Panc1 (cell line): ENCODE measurements at regions not wholly inside any gene's neighbourhood (a gene's known extent, or its start where the extent isn't known, plus 50 kb on each side); places are given as distances from the start of the nearest gene placed in this dataset.

Experiments
- ATAC-seq: fragments of 200-7000 bp; cut with Tn5 transposase; 2 replicates; pipeline ENCODE4 v1.9.1; 2020; ENCODE audit warnings: mild to moderate bottlenecking, moderate library complexity
- BruUV-seq: library from RNA; stranded (reverse); fragments of 400-500 nt; replicated peaks from 2 replicates; lab custom pipeline; 2021; lab: Mats Ljungman, UMichigan
- CTCF ChIA-PET: fragments of 300-600 bp; sonication (Branson Sonifier 250); formaldehyde crosslinking; loops from one replicate; lab custom pipeline; 2022; ENCODE audit warnings: antibody characterized with exemption; lab: Charles Lee
- POLR2A ChIA-PET: fragments of 300-600 bp; sonication (Branson Sonifier 250); formaldehyde crosslinking; loops from one replicate; lab custom pipeline; 2022; ENCODE audit warnings: antibody characterized with exemption; lab: Charles Lee
- DNase-seq: peaks from one replicate; pipeline ENCODE4 v3.0.0-alpha.2; 2010; ENCODE audit warnings: low read depth, low spot score
- H3K27ac ChIP-seq: 2 replicates; pipeline ENCODE4 v1.5.1; 2011; ENCODE audit warnings: mild to moderate bottlenecking, low read length, inconsistent platforms
- H3K27me3 ChIP-seq: fragments of 200-500 bp; sonication (Bioruptor generic); 2 replicates; pipeline ENCODE4 v1.6.0; 2014; ENCODE audit warnings: low read length, inconsistent platforms; ENCODE audit not compliant: control insufficient read depth, insufficient read depth
- H3K36me3 ChIP-seq: fragments of 200-500 bp; sonication (Bioruptor generic); 2 replicates; pipeline ENCODE4 v1.5.1; 2014; ENCODE audit warnings: inconsistent platforms, mild to moderate bottlenecking, low read length, moderate library complexity; ENCODE audit not compliant: control insufficient read depth, insufficient read depth
- H3K4me1 ChIP-seq: 2 replicates; pipeline ENCODE4 v1.5.1; 2011; ENCODE audit warnings: inconsistent platforms, mild to moderate bottlenecking, low read length, moderate library complexity; ENCODE audit not compliant: control insufficient read depth, insufficient read depth
- H3K4me3 ChIP-seq, 2 experiments: 2 replicates each; pipeline ENCODE4 v1.5.1; 2011 to 2012; ENCODE audit warnings: low read depth in 2 of 2, low read length in 2 of 2, mild to moderate bottlenecking in 2 of 2, inconsistent platforms in 1 of 2, moderate library complexity in 1 of 2
- H3K9me3 ChIP-seq: fragments of 200-500 bp; sonication (Bioruptor generic); 2 replicates; pipeline ENCODE4 v1.5.1; 2014; ENCODE audit warnings: low read depth, mild to moderate bottlenecking, inconsistent platforms, low read length, moderate library complexity; ENCODE audit not compliant: control insufficient read depth, insufficient read depth
- CTCF ChIP-seq: fragments of 450-650 bp; IDR thresholded peaks from 2 replicates; pipeline ENCODE4 v1.5.1; 2017; ENCODE audit warnings: mild to moderate bottlenecking
- POLR2AphosphoS5 ChIP-seq: IDR thresholded peaks from 2 replicates; pipeline ENCODE4 v1.6.1; 2012; ENCODE audit warnings: mild to moderate bottlenecking, low read depth, low read length, moderate library complexity
- REST ChIP-seq, 2 experiments: IDR thresholded peaks; 2 replicates each; pipeline ENCODE4 v1.6.1; 2011 to 2012; ENCODE audit warnings: low read depth in 2 of 2, control low read depth in 1 of 2, low read length in 1 of 2, mild to moderate bottlenecking in 1 of 2, moderate library complexity in 1 of 2; ENCODE audit not compliant: insufficient read depth in 1 of 2
- SIN3A ChIP-seq: IDR thresholded peaks from 2 replicates; pipeline ENCODE4 v1.6.1; 2012; ENCODE audit warnings: low read depth, mild to moderate bottlenecking, low read length, moderate library complexity, borderline replicate concordance; ENCODE audit not compliant: insufficient read depth
- TCF7L2 ChIP-seq: IDR thresholded peaks from 2 replicates; pipeline ENCODE4 v1.6.1; 2011; ENCODE audit warnings: mild to moderate bottlenecking, low read depth, low read length, inconsistent platforms
- in situ Hi-C: cut with HindIII; loops from 2 replicates; pipeline ENCODE4 v1.10.0; 2016; ENCODE audit warnings: low sequenced_read_pairs, low pct_unique_long_range_greater_than_20kb
- intact Hi-C: fragments of 100-400 bp; cut with micrococcal nuclease; formaldehyde crosslinking; loops from one replicate; pipeline ENCODE4 v1.10.0; 2022; ENCODE audit not compliant: unreplicated experiment

- H3K4me3 ChIP-seq = no peak overlapping the region
- intact Hi-C loops = no loop called here
- POLR2A ChIA-PET = no interaction called here
- H3K4me1 ChIP-seq = no peaks in the 10 kb centered on the region
- no peak overlapping the region for H3K27ac ChIP-seq
- no peaks in the 10 kb centered on the region for H3K36me3 ChIP-seq
- in situ Hi-C loops = no loop called here
- no peaks in the 10 kb centered on the region for H3K9me3 ChIP-seq
- ATAC-seq (no peak), DNase-seq (no peak)
- BruUV-seq = no TSS peak
- CTCF ChIA-PET = no interaction called here
- H3K27me3 ChIP-seq = no peaks in the 10 kb centered on the region
- TF ChIP-seq REST (IDR thresholded peaks at IDR 0.05; ENCODE audit: insufficient read depth in 1 of 2, low read depth in 2 of 2, low read length in 1 of 2) (no peak), SIN3A (no peak), CTCF (no peak), POLR2AphosphoS5 (no peak), TCF7L2 (no peak)
Measured at GRCh38 chr14:98752660-98753059, 519.3 kb downstream of the BCL11B start.

GRCh38 chr14:98754343-98755020, 517.5 kb downstream of the BCL11B start:
- no peaks in the 10 kb centered on the region for H3K27me3 ChIP-seq
- TF ChIP-seq TCF7L2 = no peak
- no peak for TF ChIP-seq POLR2AphosphoS5
- TF ChIP-seq REST (IDR thresholded peaks at IDR 0.05; ENCODE audit: insufficient read depth in 1 of 2, low read depth in 2 of 2, low read length in 1 of 2) = no peak
- TF ChIP-seq SIN3A = no peak
- no peak for TF ChIP-seq CTCF
- H3K27ac ChIP-seq = no peak overlapping the region
- no peak overlapping the region for H3K4me3 ChIP-seq
- H3K9me3 ChIP-seq = no peaks in the 10 kb centered on the region
- DNase-seq = no peak
- ChIA-PET CTCF (no interaction called here), POLR2A (no interaction called here)
- ATAC-seq = no peak
- H3K4me1 ChIP-seq = no peaks in the 10 kb centered on the region
- in situ Hi-C loops = no loop called here
- BruUV-seq = no TSS peak
- intact Hi-C loops = no loop called here
- H3K36me3 ChIP-seq = no peaks in the 10 kb centered on the region
